Dendritic cell treated with granulocyte-macrophage colony-stimulating factor and Interleukin-4, amounts not matched to agents 40 ng/mL and 50 ng/mL, for 4 days (primary cell): ENCODE measurements at regions not wholly inside any gene's neighbourhood (a gene's known extent, or its start where the extent isn't known, plus 50 kb on each side); places are given as distances from the start of the nearest gene placed in this dataset.

Source experiments
- H3K27ac Mint-ChIP-seq: one replicate; pipeline ENCODE4 v1.8.0; 2022; ENCODE audit warnings: mild to moderate bottlenecking, mixed read lengths
- H3K27me3 Mint-ChIP-seq: one replicate; pipeline ENCODE4 v1.8.0; 2022; ENCODE audit warnings: mild to moderate bottlenecking, mixed read lengths
- H3K36me3 Mint-ChIP-seq: one replicate; pipeline ENCODE4 v1.8.0; 2022; ENCODE audit warnings: low read depth, mixed read lengths
- H3K4me1 Mint-ChIP-seq: one replicate; pipeline ENCODE4 v1.8.0; 2022; ENCODE audit warnings: low read depth, mixed read lengths
- H3K4me3 Mint-ChIP-seq: one replicate; pipeline ENCODE4 v1.8.0; 2022; ENCODE audit warnings: mild to moderate bottlenecking, moderate library complexity, mixed read lengths
- H3K9me3 Mint-ChIP-seq: one replicate; pipeline ENCODE4 v1.8.0; 2022; ENCODE audit warnings: mixed read lengths
- intact Hi-C: fragments of 100-400 bp; cut with micrococcal nuclease; formaldehyde crosslinking; loops from one replicate; pipeline ENCODE4 v1.15.0; 2022

GRCh38 chrX:15191830-15192229 is 78.1 kb downstream of the ASB9 start:
- intact Hi-C loops, result no loop called here
- Mint-ChIP-seq H3K36me3 (no peaks in the 10 kb centered on the region), H3K27ac (no peak overlapping the region), H3K4me3 (no peak overlapping the region), H3K9me3 (no peaks in the 10 kb centered on the region), H3K27me3 (peaks cover 2% of the 10 kb centered on the region), H3K4me1 (peaks cover 9% of the 10 kb centered on the region)

- Mint-ChIP-seq H3K27me3 (peaks cover 3% of the 10 kb centered on the region), H3K4me3 (no peak overlapping the region), H3K36me3 (no peaks in the 10 kb centered on the region), H3K4me1 (no peaks in the 10 kb centered on the region), H3K27ac (no peak overlapping the region), H3K9me3 (no peaks in the 10 kb centered on the region)
- intact Hi-C loops, result no loop called here
Observed at GRCh38 chrX:15188039-15188438, 81.8 kb downstream of the ASB9 start.

- intact Hi-C loops, result no loop called here
- Mint-ChIP-seq H3K27me3 (peaks cover 1% of the 10 kb centered on the region), H3K4me1 (no peaks in the 10 kb centered on the region), H3K9me3 (no peaks in the 10 kb centered on the region), H3K36me3 (no peaks in the 10 kb centered on the region), H3K27ac (no peak overlapping the region), H3K4me3 (no peak overlapping the region)
Observed at GRCh38 chrX:15177316-15177715, 92.6 kb downstream of the ASB9 start.

- H3K9me3 Mint-ChIP-seq, result no peaks in the 10 kb centered on the region
- H3K27me3 Mint-ChIP-seq, result peaks cover 14% of the 10 kb centered on the region
- no peaks in the 10 kb centered on the region for H3K4me1 Mint-ChIP-seq
- no peaks in the 10 kb centered on the region for H3K36me3 Mint-ChIP-seq
- H3K4me3 Mint-ChIP-seq, result no peak overlapping the region
- intact Hi-C loops, result no loop called here
- H3K27ac Mint-ChIP-seq, result no peak overlapping the region
Observed at GRCh38 chrX:15173411-15173810, 96.5 kb downstream of the ASB9 start.

- peaks cover 16% of the 10 kb centered on the region for H3K27me3 Mint-ChIP-seq
- no peaks in the 10 kb centered on the region for H3K36me3 Mint-ChIP-seq
- no peaks in the 10 kb centered on the region for H3K4me1 Mint-ChIP-seq
- H3K4me3 Mint-ChIP-seq, result no peak overlapping the region
- intact Hi-C loops, result no loop called here
- no peak overlapping the region for H3K27ac Mint-ChIP-seq
- H3K9me3 Mint-ChIP-seq, result peaks cover 9% of the 10 kb centered on the region
Observed at GRCh38 chrX:15170927-15171326, 99.0 kb downstream of the ASB9 start.

GRCh38 chrX:15167826-15168225 is 102.1 kb downstream of the ASB9 start:
- peaks cover 18% of the 10 kb centered on the region for H3K27me3 Mint-ChIP-seq
- no peak overlapping the region for H3K27ac Mint-ChIP-seq
- no peaks in the 10 kb centered on the region for H3K4me1 Mint-ChIP-seq
- peaks cover 9% of the 10 kb centered on the region for H3K9me3 Mint-ChIP-seq
- no peak overlapping the region for H3K4me3 Mint-ChIP-seq
- H3K36me3 Mint-ChIP-seq, result no peaks in the 10 kb centered on the region
- intact Hi-C loops, result no loop called here

GRCh38 chrX:15165832-15166231 is 104.1 kb downstream of the ASB9 start:
- Mint-ChIP-seq H3K4me1 (no peaks in the 10 kb centered on the region), H3K27ac (no peak overlapping the region), H3K27me3 (peaks cover 12% of the 10 kb centered on the region), H3K9me3 (peaks cover 9% of the 10 kb centered on the region), H3K4me3 (no peak overlapping the region), H3K36me3 (no peaks in the 10 kb centered on the region)
- intact Hi-C loops, result no loop called here

- peaks cover 6% of the 10 kb centered on the region for H3K4me1 Mint-ChIP-seq
- H3K27me3 Mint-ChIP-seq, result peaks cover 4% of the 10 kb centered on the region
- no peaks in the 10 kb centered on the region for H3K36me3 Mint-ChIP-seq
- intact Hi-C loops, result no loop called here
- no peak overlapping the region for H3K4me3 Mint-ChIP-seq
- no peak overlapping the region for H3K27ac Mint-ChIP-seq
- H3K9me3 Mint-ChIP-seq, result peaks cover 9% of the 10 kb centered on the region
Observed at GRCh38 chrX:15163131-15163530, 106.8 kb downstream of the ASB9 start.

GRCh38 chrX:15160558-15161095 is 109.3 kb downstream of the ASB9 start:
- Mint-ChIP-seq H3K27me3 (peaks cover 2% of the 10 kb centered on the region), H3K27ac (no peak overlapping the region), H3K9me3 (no peaks in the 10 kb centered on the region), H3K4me1 (peaks cover 12% of the 10 kb centered on the region), H3K4me3 (no peak overlapping the region), H3K36me3 (no peaks in the 10 kb centered on the region)
- intact Hi-C loops, result no loop called here

- peaks cover 12% of the 10 kb centered on the region for H3K4me1 Mint-ChIP-seq
- intact Hi-C loops, result no loop called here
- H3K4me3 Mint-ChIP-seq, result no peak overlapping the region
- H3K27ac Mint-ChIP-seq, result no peak overlapping the region
- H3K9me3 Mint-ChIP-seq, result no peaks in the 10 kb centered on the region
- peaks cover 2% of the 10 kb centered on the region for H3K27me3 Mint-ChIP-seq
- no peaks in the 10 kb centered on the region for H3K36me3 Mint-ChIP-seq
Observed at GRCh38 chrX:15158736-15159406, 111.0 kb downstream of the ASB9 start.

- Mint-ChIP-seq H3K4me1 (peaks cover 13% of the 10 kb centered on the region), H3K27ac (no peak overlapping the region)
- intact Hi-C loops, result no loop called here
Observed at GRCh38 chrX:15158350-15158735, 111.5 kb downstream of the ASB9 start.

GRCh38 chrX:15157624-15158023 is 112.3 kb downstream of the ASB9 start:
- intact Hi-C loops, result no loop called here
- H3K36me3 Mint-ChIP-seq, result no peaks in the 10 kb centered on the region
- no peak overlapping the region for H3K27ac Mint-ChIP-seq
- H3K27me3 Mint-ChIP-seq, result no peaks in the 10 kb centered on the region
- H3K4me1 Mint-ChIP-seq, result peaks cover 17% of the 10 kb centered on the region
- no peaks in the 10 kb centered on the region for H3K9me3 Mint-ChIP-seq
- no peak overlapping the region for H3K4me3 Mint-ChIP-seq

More at GRCh38 chrX:15158350-15158735, 111.5 kb downstream of the ASB9 start:
- Mint-ChIP-seq H3K36me3 (no peaks in the 10 kb centered on the region), H3K9me3 (no peaks in the 10 kb centered on the region), H3K27me3 (no peaks in the 10 kb centered on the region), H3K4me3 (no peak overlapping the region)

- no peaks in the 10 kb centered on the region for H3K36me3 Mint-ChIP-seq
Observed at GRCh38 chrX:15151267-15152186, 118.4 kb downstream of the ASB9 start.

GRCh38 chrX:15150586-15150985 is 119.3 kb downstream of the ASB9 start:
- intact Hi-C loops, result no loop called here
- no peak overlapping the region for H3K4me3 Mint-ChIP-seq
- H3K27ac Mint-ChIP-seq, result peak overlapping the region; percentile 63
- no peaks in the 10 kb centered on the region for H3K27me3 Mint-ChIP-seq
- peaks cover 42% of the 10 kb centered on the region for H3K4me1 Mint-ChIP-seq
- no peaks in the 10 kb centered on the region for H3K36me3 Mint-ChIP-seq
- H3K9me3 Mint-ChIP-seq, result peaks cover 8% of the 10 kb centered on the region

More at GRCh38 chrX:15151267-15152186, 118.4 kb downstream of the ASB9 start:
- H3K9me3 Mint-ChIP-seq, result peaks cover 8% of the 10 kb centered on the region
- peak overlapping the region; percentile 16 for H3K27ac Mint-ChIP-seq
- no peaks in the 10 kb centered on the region for H3K27me3 Mint-ChIP-seq
- H3K4me3 Mint-ChIP-seq, result no peak overlapping the region
- H3K4me1 Mint-ChIP-seq, result peaks cover 47% of the 10 kb centered on the region
- intact Hi-C loops, result no loop called here
